Medulla oblongata (tissue), 1 donor: ENCODE measurements at regions not wholly inside any gene's neighbourhood (a gene's known extent, or its start where the extent isn't known, plus 50 kb on each side); places are given as distances from the start of the nearest gene placed in this dataset.

Experiments
- DNase-seq: peaks from one replicate; pipeline ENCODE4 v3.0.0-alpha.2; 2015; ENCODE audit errors: extremely low spot score

GRCh38 chr6:4296552-4296951, 161.2 kb upstream of the ECI2 start:
- DNase-seq, result no peak

DNA sequence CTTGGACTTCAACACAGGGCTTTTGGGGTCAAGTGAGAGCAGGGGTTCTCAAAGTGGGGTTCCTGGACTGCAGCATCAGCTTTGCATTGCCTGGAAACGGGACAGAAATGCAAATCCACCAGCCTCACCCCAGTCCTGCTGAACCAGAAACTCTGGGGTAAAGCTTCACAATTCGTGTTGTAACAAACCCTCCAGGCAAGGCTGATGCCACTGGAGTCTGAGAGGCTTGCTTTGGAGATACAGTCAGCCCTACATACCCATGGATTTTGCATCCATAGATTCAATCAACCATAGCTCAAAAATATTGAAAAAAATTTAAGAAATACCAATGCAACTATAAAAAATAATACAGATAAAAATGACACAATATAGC, 160.4 kb upstream of the ECI2 start:
- DNase-seq, result no peak

DNA sequence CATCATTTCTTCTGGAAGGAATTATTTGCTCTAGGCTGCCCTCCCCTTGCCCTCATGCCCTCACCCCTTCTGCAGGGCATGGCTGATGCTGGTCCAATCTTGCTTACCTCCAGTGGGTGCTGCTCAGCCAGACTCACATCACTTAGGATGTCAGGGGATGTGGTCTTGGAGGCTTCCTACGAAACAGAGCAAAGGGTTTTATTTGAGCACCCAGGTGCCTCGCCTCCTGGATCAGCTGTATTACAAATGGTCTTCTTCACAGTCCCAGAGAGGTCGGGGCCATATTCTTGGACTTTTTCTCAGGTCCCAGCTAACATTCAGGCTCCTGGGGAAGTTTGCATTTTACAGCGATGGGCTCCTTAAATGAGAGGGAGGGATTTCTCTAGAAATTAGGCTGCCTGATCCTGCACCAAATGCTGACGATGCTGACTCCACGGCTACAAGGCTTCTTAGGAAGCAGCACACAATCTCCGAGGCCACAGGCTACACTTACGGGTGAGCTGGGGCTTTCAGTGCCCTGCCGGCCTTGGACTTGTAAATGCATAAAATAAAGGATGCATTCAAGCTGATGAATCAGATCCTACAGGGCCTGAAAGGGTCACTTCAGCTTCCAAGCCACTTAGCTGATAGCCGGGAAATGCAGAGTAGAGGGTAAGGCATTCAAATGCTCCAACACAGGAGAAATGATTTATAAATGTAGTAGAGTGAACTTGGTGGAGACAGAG, 159.8 kb upstream of the ECI2 start:
- DNase-seq, result no peak

DNA sequence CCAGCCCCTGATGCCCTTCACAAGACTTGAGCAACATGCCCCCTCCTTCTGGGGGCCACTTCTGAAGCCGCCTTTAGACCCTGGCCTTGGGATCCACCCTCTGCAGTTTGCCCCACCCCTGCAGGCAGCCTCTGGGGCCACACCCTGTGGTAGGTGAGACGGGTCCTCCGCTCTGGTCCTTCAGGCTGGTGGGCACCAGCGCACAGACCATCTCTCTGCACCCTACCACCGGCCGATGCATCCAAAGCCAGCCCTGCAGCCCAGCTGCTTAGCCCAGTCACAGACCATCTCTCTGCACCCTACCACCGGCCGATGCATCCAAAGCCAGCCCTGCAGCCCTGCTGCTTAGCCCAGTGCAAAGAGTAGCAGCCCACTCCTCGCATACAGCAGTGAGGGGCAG, 159.3 kb upstream of the ECI2 start:
- DNase-seq, result no peak

- no peak for DNase-seq
These were observed 156.4 kb upstream of the ECI2 start for GRCh38 chr6:4291453-4292403.

- no peak for DNase-seq
These were observed 154.5 kb upstream of the ECI2 start for GRCh38 chr6:4289770-4290320.

DNA sequence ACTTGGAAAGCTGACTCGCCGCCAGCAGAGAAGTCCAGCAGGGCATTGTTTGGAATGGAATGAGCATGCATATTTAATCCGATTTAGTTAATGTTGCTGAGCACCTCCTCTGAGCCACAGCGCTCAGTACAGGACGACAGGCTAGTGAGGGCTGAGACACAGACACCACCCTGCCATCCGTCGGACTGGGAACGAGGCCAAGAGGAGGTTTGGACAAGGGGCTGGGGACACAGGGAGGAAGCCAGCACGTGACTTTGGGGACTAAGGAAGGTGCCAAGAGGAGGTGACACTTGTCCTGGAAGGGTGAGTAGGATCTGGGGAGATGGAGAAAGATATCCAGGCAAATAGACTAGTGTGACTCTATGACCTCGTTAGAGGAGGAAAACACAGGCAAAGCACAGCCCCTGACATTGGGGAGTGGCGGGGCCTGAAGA, 152.5 kb upstream of the ECI2 start:
- no peak for DNase-seq

GRCh38 chr6:4287372-4287771, 152.0 kb upstream of the ECI2 start:
- DNase-seq, result no peak

DNA sequence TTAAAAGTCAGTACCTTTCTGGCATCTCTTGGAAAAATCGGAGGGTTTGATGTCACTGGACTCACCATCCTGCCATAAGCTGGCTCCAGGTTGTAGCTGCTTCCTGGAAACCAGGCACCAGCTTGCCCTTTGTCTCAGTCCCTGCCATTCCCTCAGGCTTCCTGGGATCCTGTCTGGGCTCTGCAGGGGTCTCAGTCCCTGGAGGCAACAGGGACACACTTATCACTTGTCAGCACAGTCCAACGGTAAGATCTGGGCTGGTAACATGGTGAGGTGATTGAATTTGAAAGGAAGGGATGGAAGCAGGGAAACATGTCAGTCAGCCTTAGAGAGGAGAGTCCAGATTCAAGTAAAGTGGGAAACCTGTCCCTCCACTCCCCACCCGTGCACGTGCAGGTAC, 147.6 kb upstream of the ECI2 start:
- DNase-seq, result no peak

DNA sequence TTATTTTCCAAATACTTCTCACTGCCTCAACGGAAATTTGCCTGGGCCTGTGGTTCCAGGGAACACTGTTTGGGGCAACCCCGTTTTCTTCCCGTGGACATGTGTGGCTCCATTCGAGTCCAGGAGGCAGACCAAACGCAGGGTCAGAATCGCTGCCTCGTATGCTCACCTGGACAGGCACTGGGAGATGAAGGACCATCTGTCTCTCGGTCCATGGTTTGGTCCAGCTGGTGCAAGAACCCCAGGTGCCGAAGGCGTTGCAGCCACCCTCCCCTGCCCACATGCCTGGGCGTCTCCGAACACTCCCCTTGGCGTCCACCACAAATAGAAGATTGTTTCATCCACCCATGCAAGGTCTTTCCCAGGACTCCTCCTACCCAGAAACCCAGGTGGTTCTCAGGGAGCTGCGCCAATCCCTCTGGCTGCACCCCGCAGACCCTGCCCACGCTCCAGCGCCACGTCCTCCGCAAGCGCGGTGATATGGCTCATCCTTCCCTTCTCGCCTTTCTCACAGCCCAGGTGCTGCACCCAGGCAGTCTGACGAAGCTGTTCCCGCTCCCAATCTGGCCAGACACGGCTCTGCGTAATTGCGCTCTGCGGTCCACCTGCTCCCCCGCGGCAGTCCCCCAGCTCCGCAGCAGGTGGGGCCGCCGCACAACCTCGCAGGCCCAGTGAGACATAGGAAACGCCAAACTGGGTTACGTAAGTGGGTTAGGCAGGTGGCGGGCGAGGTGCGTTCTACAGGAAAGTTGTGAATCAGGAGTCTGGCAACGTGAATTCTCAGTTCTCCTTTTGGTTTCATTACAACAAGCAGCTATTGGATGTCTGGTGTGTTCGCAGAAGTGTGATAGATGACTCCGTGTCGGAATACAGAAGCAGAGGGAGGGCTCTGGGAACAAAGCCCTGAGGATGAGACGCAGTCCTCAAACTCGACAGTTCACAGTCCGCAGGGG, 146.2 kb upstream of the ECI2 start:
- peak; percentile 6 for DNase-seq

DNA sequence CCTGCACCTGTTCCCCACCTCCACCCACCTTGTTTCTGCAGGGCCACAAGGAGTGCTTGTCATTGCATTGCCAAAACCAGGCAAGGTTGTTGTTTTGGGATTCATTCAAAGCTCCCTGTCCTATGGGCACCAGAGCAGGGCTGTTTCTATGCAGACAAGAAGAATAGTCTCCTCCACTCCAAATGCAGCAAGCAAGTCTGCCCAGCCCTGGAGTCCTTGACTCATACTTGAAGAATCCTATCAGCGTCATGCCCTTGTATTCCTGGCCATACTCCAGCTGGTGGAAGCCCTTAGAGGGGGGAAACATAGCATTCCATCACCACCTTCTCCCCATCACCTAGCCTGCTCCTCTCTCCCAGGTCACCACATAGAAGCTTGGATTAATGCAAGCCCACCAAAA, 145.3 kb upstream of the ECI2 start:
- no peak for DNase-seq

DNA sequence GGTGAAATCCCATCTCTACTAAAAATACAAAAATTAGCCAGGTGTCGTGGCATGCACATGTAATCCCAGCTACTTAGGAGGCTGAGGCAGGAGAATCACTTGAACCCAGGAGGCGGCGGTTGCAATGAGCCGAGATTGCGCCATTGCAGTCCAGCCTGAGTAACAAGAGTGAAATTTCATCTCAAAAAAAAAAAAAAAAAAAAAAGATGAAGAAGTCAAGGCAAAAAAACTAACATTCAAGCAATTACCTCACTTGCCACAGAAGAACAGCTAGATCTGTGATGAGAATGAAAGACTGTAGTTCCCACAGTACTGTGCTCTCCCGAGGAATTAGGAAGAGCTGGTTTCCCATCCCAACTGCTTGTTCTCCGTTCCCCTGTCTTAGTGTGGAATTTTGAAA, 144.7 kb upstream of the ECI2 start:
- DNase-seq, result no peak

GRCh38 chr6:4274382-4275082, 139.2 kb upstream of the ECI2 start:
- DNase-seq, result no peak

DNA sequence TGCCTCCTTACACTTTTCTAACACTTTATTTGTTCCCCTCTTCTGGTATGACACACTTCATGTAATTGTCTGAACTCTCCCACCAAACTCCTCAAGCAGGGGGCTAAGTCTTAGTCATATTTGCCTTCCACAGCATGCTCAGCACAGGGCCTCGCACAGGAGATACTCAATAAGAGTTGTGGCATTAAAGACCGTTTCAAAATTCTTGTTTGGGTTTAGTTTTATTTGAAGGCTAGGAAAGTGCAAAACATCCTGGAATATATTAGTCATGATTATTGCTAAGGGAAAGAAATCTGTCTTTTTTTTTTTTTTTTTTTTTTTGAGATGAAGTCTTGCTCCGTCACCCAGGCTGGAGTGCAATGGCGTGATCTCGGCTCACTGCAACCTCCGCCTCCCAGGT, 137.6 kb upstream of the ECI2 start:
- no peak for DNase-seq

DNA sequence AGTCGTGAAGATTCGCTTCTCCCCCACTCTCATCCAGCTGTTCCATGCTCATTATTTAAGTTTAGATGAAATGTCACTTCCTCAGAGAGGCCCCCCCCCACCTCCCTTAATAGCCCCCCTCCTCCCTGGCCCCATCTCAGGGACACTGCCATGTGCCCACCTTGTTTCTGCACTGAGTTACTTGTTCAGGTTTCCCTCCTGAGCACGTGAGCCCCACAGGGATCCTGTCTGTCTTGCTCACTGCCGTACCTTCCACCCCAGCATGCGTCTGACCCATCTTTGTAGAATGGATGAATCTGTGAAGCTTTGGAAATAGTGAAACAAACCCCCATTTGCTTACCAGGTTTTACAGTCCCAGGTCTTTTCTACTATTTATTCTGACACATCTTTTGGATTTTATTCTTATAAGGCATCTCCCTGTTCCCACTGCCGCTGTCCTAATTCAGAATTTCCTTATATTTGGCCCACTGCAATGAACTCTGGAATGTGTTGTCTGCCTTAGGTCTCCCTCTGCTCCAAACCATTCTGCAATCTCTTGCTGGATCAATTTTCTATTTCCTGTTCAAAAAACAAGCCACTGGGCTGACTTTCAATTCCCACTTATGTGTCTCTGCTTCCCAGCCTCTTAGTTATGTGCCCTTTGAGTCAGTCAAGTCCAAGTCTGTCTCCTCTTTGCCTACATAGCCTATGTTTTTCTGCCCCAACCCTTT, 136.5 kb upstream of the ECI2 start:
- no peak for DNase-seq

- no peak for DNase-seq
These were observed 135.4 kb upstream of the ECI2 start for GRCh38 chr6:4270776-4271175.

DNA sequence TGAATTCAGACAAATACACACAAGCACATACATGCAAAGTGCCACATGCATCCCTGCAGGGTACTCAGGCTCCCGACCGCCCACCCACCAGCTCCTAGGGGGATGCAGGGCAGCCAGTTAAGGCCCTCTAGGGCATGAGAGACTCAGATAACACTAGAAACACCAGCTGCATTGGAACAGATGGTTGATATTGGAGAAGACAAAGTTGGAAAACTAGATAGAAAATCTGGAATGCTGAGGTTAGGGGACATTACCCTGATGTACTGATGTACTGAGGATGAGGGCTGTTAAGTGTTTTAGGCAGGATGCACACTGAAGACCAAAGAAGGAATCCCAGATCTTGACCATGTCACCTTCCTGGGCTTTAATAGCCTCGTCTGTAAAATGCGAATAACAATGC, 134.6 kb upstream of the ECI2 start:
- no peak for DNase-seq

GRCh38 chr6:4268171-4268570, 132.8 kb upstream of the ECI2 start:
- DNase-seq, result no peak

DNA sequence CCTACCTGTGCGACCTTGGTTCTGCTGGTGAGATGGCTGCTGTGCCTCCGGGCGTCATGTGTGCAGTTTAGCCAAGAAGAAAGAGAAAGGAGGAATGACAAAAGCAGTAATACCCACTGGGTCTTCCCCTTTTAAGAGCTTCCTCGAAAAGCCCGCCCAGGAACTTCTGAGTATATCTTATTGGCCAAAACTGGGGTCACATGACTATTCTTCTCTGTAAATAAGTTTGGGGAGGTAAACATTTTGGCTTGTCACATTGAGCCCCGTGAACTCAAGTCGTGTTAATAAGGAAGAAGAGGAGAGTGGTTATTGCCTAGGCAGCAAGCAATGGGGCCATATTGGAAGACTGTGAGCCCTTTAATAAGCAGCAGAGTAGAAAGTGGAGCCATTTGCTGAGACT, 130.4 kb upstream of the ECI2 start:
- DNase-seq, result no peak

DNA sequence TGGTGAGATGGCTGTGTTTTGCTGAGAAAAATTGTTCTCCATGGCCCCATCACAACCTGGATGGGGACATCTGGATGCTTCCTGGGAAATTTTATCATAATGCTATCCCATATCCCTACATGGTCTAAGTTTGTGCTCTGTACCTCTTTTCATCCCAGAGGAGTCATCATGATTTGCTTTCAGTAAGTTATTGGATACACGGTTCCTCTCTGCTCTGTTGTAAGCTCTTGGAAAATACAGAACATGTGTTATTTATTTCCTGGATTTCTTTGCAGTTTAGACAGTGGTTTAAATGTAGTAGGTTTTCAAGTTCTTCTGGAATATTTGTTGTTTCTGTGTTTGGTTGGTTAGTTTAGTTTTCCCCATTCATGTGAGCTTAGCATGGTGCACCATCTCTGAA, 129.2 kb upstream of the ECI2 start:
- no peak for DNase-seq
